Loucy (cell line): ENCODE measurements at regions not wholly inside any gene's neighbourhood (a gene's known extent, or its start where the extent isn't known, plus 50 kb on each side); places are given as distances from the start of the nearest gene placed in this dataset.

Experiments
- H2AFZ ChIP-seq: fragments of 200-600 bp; sonication (generic); 2 replicates; pipeline ENCODE4 v1.6.0; 2016; ENCODE audit warnings: antibody characterized with exemption, mild to moderate bottlenecking, low read length, moderate library complexity
- H3F3A ChIP-seq: fragments of 200-600 bp; 2 replicates; pipeline ENCODE4 v1.6.0; 2016; ENCODE audit warnings: antibody characterized with exemption, low read depth, mild to moderate bottlenecking
- H3K27me3 ChIP-seq: fragments of 200-600 bp; sonication (generic); 2 replicates; pipeline ENCODE4 v1.6.1; 2014; ENCODE audit warnings: low read length, mild to moderate bottlenecking; ENCODE audit not compliant: insufficient read depth, poor library complexity, severe bottlenecking
- H3K36me3 ChIP-seq: fragments of 200-600 bp; sonication (generic); 2 replicates; pipeline ENCODE4 v1.6.1; 2016; ENCODE audit warnings: low read length; ENCODE audit not compliant: insufficient read depth
- H3K4me1 ChIP-seq: fragments of 200-600 bp; sonication (generic); 2 replicates; pipeline ENCODE4 v1.5.1; 2014; ENCODE audit warnings: low read length, mild to moderate bottlenecking; ENCODE audit not compliant: insufficient read depth, poor library complexity, severe bottlenecking
- H3K4me2 ChIP-seq: fragments of 200-600 bp; sonication (generic); 2 replicates; pipeline ENCODE4 v1.6.0; 2014; ENCODE audit warnings: antibody characterized with exemption, low read length, low read depth, mild to moderate bottlenecking; ENCODE audit not compliant: poor library complexity, severe bottlenecking
- H3K4me3 ChIP-seq: fragments of 200-600 bp; sonication (generic); 2 replicates; pipeline ENCODE4 v1.5.1; 2014; ENCODE audit warnings: low read length, mild to moderate bottlenecking, mixed read lengths; ENCODE audit not compliant: poor library complexity, severe bottlenecking
- H3K79me2 ChIP-seq: fragments of 200-600 bp; sonication (generic); 2 replicates; pipeline ENCODE4 v1.6.1; 2014; ENCODE audit warnings: low read length; ENCODE audit not compliant: insufficient read depth
- H3K9ac ChIP-seq: fragments of 200-600 bp; sonication (generic); 2 replicates; pipeline ENCODE4 v1.6.0; 2014; ENCODE audit warnings: mild to moderate bottlenecking, low read depth, low read length, moderate library complexity; ENCODE audit not compliant: poor library complexity, severe bottlenecking
- H3K9me2 ChIP-seq: fragments of 200-600 bp; sonication (generic); replicated peaks from 2 replicates; pipeline ENCODE4 v1.6.1; 2016; ENCODE audit warnings: low read depth, low read length, mixed read lengths
- H3K9me3 ChIP-seq: fragments of 200-600 bp; sonication (generic); 2 replicates; pipeline ENCODE4 v1.6.1; 2014; ENCODE audit warnings: mild to moderate bottlenecking, antibody characterized with exemption, low read length, low read depth; ENCODE audit not compliant: insufficient read depth
- H4K20me1 ChIP-seq: fragments of 200-600 bp; sonication (generic); 2 replicates; pipeline ENCODE4 v1.6.0; 2014; ENCODE audit warnings: antibody characterized with exemption, low read length, mild to moderate bottlenecking; ENCODE audit not compliant: insufficient read depth, poor library complexity, severe bottlenecking
- EZH2phosphoT487 ChIP-seq: fragments of 200-600 bp; IDR thresholded peaks from 2 replicates; pipeline ENCODE4 v1.6.1; 2018; ENCODE audit warnings: antibody characterized with exemption, mild to moderate bottlenecking, moderate library complexity, borderline replicate concordance
- TF ChIP-seq, protein P1 (sequence below): fragments of 200-600 bp; sonication (generic); conservative IDR thresholded peaks from 2 replicates; pipeline ENCODE4 v1.5.1; 2014; ENCODE audit warnings: mild to moderate bottlenecking, antibody characterized with exemption, low read length

DNA sequence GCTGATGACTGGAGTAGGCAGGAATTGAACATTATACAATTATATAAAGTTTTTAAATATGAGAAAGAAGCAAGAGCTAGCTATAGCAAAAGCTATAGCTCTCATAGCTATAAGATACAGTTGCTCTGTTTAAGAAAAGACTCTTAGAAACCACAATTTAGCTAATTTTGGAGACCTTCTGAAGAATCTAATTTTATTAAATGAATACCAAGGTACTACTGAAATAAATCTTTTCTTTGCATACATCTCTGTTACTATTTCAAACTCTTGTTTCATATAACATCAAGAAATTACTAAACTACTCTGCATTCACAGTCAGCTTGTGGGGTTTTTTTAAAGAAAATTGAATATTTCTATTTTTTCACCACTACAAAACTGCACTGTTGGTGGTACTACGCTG is 568.7 kb upstream of the MARCKS start:
- Histone ChIP-seq H3K79me2 (no peaks in the 10 kb centered on the region), H3K9me2 (no peaks in the 10 kb centered on the region), H3K36me3 (no peaks in the 10 kb centered on the region), H3K4me1 (no peaks in the 10 kb centered on the region), H4K20me1 (no peaks in the 10 kb centered on the region), H3K9me3 (0 out of 2 replicates have a peak, but pooled peaks cover 2% of the 10 kb centered on the region), H3K9ac (no peak overlapping the region), H2AFZ (no peak overlapping the region), H3K4me2 (no peak overlapping the region), H3F3A (no peaks in the 10 kb centered on the region), H3K4me3 (no peak overlapping the region), H3K27me3 (no peaks in the 10 kb centered on the region)
- TF ChIP-seq, protein P1, sequence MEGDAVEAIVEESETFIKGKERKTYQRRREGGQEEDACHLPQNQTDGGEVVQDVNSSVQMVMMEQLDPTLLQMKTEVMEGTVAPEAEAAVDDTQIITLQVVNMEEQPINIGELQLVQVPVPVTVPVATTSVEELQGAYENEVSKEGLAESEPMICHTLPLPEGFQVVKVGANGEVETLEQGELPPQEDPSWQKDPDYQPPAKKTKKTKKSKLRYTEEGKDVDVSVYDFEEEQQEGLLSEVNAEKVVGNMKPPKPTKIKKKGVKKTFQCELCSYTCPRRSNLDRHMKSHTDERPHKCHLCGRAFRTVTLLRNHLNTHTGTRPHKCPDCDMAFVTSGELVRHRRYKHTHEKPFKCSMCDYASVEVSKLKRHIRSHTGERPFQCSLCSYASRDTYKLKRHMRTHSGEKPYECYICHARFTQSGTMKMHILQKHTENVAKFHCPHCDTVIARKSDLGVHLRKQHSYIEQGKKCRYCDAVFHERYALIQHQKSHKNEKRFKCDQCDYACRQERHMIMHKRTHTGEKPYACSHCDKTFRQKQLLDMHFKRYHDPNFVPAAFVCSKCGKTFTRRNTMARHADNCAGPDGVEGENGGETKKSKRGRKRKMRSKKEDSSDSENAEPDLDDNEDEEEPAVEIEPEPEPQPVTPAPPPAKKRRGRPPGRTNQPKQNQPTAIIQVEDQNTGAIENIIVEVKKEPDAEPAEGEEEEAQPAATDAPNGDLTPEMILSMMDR = no peak
- TF ChIP-seq EZH2phosphoT487 = no peak

GRCh38 chr6:113289166-113289565 is 568.0 kb upstream of the MARCKS start:
- Histone ChIP-seq H2AFZ (no peak overlapping the region), H3K79me2 (no peaks in the 10 kb centered on the region), H3K4me1 (no peaks in the 10 kb centered on the region), H3K27me3 (no peaks in the 10 kb centered on the region), H4K20me1 (no peaks in the 10 kb centered on the region), H3K36me3 (no peaks in the 10 kb centered on the region), H3F3A (no peaks in the 10 kb centered on the region), H3K4me3 (no peak overlapping the region), H3K9me2 (no peaks in the 10 kb centered on the region), H3K9me3 (0 out of 2 replicates have a peak, but pooled peaks cover 2% of the 10 kb centered on the region), H3K4me2 (no peak overlapping the region), H3K9ac (no peak overlapping the region)
- TF ChIP-seq, protein P1 = no peak
- TF ChIP-seq EZH2phosphoT487 = no peak

- H3K4me3 ChIP-seq = no peak overlapping the region
- 0 out of 2 replicates have a peak, but pooled peaks cover 2% of the 10 kb centered on the region for H3K9me3 ChIP-seq
- no peaks in the 10 kb centered on the region for H3K36me3 ChIP-seq
- H3K79me2 ChIP-seq = no peaks in the 10 kb centered on the region
- TF ChIP-seq EZH2phosphoT487 = no peak
- TF ChIP-seq, protein P1 = no peak
- H3K9me2 ChIP-seq = no peaks in the 10 kb centered on the region
- H4K20me1 ChIP-seq = no peaks in the 10 kb centered on the region
- H3K4me2 ChIP-seq = no peak overlapping the region
- no peaks in the 10 kb centered on the region for H3F3A ChIP-seq
- H2AFZ ChIP-seq = no peak overlapping the region
- H3K9ac ChIP-seq = no peak overlapping the region
- H3K4me1 ChIP-seq = no peaks in the 10 kb centered on the region
- H3K27me3 ChIP-seq = no peaks in the 10 kb centered on the region
Measured at GRCh38 chr6:113290684-113291083, 566.5 kb upstream of the MARCKS start.
